22Rv1 (cell line): ENCODE measurements at regions not wholly inside any gene's neighbourhood (a gene's known extent, or its start where the extent isn't known, plus 50 kb on each side); places are given as distances from the start of the nearest gene placed in this dataset.

Experiments used
- CTCF ChIP-seq: fragments of 450-650 bp; IDR thresholded peaks from 2 replicates; pipeline ENCODE4 v1.5.1; 2017; ENCODE audit warnings: mild to moderate bottlenecking
- ZFX ChIP-seq: fragments of 450-650 bp; IDR thresholded peaks from 2 replicates; pipeline ENCODE4 v1.6.1; 2017; ENCODE audit warnings: antibody characterized with exemption, borderline replicate concordance

GRCh38 chr12:124167141-124167540 lies 127.8 kb upstream of the RFLNA start:
- no peak for TF ChIP-seq CTCF
- TF ChIP-seq ZFX = no peak
